ENCODE measurements at regions not wholly inside any gene's neighbourhood (a gene's known extent, or its start where the extent isn't known, plus 50 kb on each side); places are given as distances from the start of the nearest gene placed in this dataset.

DNA sequence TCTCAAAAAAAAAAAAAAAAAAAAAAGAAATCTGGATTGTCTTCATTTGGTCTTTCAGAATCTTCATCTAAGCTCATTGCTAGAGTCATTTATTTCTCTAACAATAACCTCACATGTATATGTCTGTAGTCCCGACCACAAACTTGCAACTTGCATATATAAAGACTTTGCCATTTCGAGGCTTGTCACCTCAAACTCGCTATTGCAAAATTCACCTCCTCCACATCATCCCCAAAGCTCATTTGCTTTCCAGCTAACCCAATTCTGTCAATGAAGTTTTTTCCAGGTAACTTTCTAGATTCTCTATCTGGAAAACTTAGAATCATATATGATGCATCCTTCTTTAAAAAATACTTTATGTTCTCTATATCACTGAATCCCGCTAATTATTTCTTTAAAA lies 393.2 kb upstream of the ATXN7L3B start:
- Histone ChIP-seq H3K4me3 (no peak overlapping the region), H3K9me3 (no peaks in the 10 kb centered on the region), H3K4me1 (no peaks in the 10 kb centered on the region), H3K27ac (no peak overlapping the region), H3K27me3 (no peaks in the 10 kb centered on the region), H3K36me3 (no peaks in the 10 kb centered on the region)
- no peak for TF ChIP-seq CTCF (IDR thresholded peaks at IDR 0.05)
- intact Hi-C loops (cut with DNase I): no loop called here
- DNase-seq (no peak), ATAC-seq (no peak)

DNA sequence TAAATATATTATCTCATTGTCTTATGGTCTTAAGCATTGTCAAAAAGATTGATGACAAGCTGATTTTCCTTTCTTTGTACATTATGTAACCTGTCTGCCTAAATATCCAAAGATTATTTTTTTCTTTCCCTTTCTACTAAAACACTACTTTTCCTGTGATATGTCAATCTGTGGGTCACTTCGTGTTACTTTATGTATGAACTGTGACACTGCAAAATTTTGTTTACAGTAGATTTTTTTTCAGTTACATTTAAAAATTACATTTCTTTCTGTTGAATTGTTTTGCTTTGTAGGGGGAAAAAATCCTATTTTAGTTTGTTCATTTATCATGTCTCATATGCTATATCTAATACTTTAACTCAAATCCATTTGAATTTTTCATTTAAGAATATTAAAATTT lies 392.3 kb upstream of the ATXN7L3B start:
- no peaks in the 10 kb centered on the region for H3K9me3 ChIP-seq
- DNase-seq: no peak
- no peaks in the 10 kb centered on the region for H3K4me1 ChIP-seq
- H3K27ac ChIP-seq: no peak overlapping the region
- no peak for ATAC-seq
- no peaks in the 10 kb centered on the region for H3K36me3 ChIP-seq
- TF ChIP-seq CTCF (IDR thresholded peaks at IDR 0.05): no peak
- no peaks in the 10 kb centered on the region for H3K27me3 ChIP-seq
- no peak overlapping the region for H3K4me3 ChIP-seq
- intact Hi-C loops (cut with DNase I): no loop called here

- no peaks in the 10 kb centered on the region for H3K36me3 ChIP-seq
- H3K27me3 ChIP-seq: no peaks in the 10 kb centered on the region
- no peak for DNase-seq
- H3K9me3 ChIP-seq: no peaks in the 10 kb centered on the region
- no peak for ATAC-seq
- intact Hi-C loops (cut with DNase I): no loop called here
- H3K27ac ChIP-seq: no peak overlapping the region
- no peak for TF ChIP-seq CTCF (IDR thresholded peaks at IDR 0.05)
- no peak overlapping the region for H3K4me3 ChIP-seq
- H3K4me1 ChIP-seq: no peaks in the 10 kb centered on the region
Measured at GRCh38 chr12:74148849-74149248, 388.8 kb upstream of the ATXN7L3B start.

DNA sequence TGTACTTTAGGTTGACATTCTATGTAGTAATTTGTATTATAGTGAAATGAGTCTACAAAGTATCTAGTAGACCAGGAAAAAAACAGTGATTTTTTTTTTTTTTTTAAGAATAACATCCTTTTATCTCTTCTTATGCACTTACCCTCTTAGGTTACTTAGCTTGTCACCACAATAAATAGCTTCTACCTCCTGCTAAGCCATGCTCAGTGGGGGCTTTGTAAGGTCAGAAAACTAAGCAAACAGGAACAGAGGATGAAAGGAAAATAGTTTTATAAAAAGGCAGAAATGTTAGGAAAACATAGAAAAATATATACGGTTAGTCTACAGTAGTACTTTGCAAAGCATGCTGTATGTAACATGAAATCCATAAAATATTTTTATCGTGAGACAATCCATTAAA lies 385.3 kb upstream of the ATXN7L3B start:
- intact Hi-C loops (cut with DNase I): no loop called here
- no peak for TF ChIP-seq CTCF (IDR thresholded peaks at IDR 0.05)
- Histone ChIP-seq H3K4me3 (no peak overlapping the region), H3K27ac (no peak overlapping the region), H3K4me1 (no peaks in the 10 kb centered on the region), H3K9me3 (no peaks in the 10 kb centered on the region), H3K36me3 (no peaks in the 10 kb centered on the region), H3K27me3 (no peaks in the 10 kb centered on the region)
- DNase-seq: no peak
- no peak for ATAC-seq

DNA sequence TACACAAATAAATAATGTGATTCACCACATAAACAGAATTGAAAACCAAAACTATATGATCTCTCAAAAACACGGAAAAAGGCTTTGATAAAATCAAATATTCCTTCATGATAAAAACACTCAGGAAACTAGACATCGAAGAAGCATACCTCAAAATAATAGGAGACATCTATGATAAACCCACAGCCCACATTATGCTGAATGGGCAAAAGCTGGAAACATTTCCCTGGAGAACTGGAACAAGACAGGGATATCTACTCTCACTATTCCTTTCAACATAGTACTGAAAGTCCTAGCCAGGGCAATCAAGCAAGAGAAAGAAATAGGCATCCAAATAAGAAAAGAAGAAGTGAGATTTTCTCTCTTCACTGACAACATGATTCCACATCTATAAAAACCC lies 371.5 kb upstream of the ATXN7L3B start:
- ATAC-seq: no peak
- DNase-seq: no peak
- no peak overlapping the region for H3K4me3 ChIP-seq
- H3K27me3 ChIP-seq: no peaks in the 10 kb centered on the region
- peaks cover 0 to 6% of the 10 kb centered on the region in 2 donors for H3K9me3 ChIP-seq
- H3K4me1 ChIP-seq: no peaks in the 10 kb centered on the region
- no peaks in the 10 kb centered on the region for H3K36me3 ChIP-seq
- no peak overlapping the region for H3K27ac ChIP-seq
- no peak for TF ChIP-seq CTCF (IDR thresholded peaks at IDR 0.05)
- intact Hi-C loops (cut with DNase I): no loop called here
